Thyroid gland (tissue), 4 donors: ENCODE measurements at regions not wholly inside any gene's neighbourhood (a gene's known extent, or its start where the extent isn't known, plus 50 kb on each side); places are given as distances from the start of the nearest gene placed in this dataset.
"Not testable (repeated sequence)": the region's sequence is repeated elsewhere in the genome, so short reads cannot be mapped to it uniquely, and the experiment has no call there.

ENCODE experiments used
- POLR2A ChIP-seq, 2 donors: fragments of 450-650 bp; IDR thresholded peaks; one replicate each; pipeline ENCODE4 v1.6.1; 2017; ENCODE audit warnings: antibody characterized with exemption in 2 of 2, mild to moderate bottlenecking in 2 of 2, moderate library complexity in 1 of 2
- TF ChIP-seq, protein P1 (sequence below), 6 experiments: fragments of 200-600 bp in 3 of 6; fragments of 450-650 bp in 3 of 6; sonication (generic) in 3 of 6; IDR thresholded peaks; one replicate each; pipeline ENCODE4 v1.5.1; 2016 to 2019; ENCODE audit warnings: antibody characterized with exemption in 6 of 6, mild to moderate bottlenecking in 2 of 6, inconsistent platforms in 1 of 6, moderate library complexity in 1 of 6

DNA sequence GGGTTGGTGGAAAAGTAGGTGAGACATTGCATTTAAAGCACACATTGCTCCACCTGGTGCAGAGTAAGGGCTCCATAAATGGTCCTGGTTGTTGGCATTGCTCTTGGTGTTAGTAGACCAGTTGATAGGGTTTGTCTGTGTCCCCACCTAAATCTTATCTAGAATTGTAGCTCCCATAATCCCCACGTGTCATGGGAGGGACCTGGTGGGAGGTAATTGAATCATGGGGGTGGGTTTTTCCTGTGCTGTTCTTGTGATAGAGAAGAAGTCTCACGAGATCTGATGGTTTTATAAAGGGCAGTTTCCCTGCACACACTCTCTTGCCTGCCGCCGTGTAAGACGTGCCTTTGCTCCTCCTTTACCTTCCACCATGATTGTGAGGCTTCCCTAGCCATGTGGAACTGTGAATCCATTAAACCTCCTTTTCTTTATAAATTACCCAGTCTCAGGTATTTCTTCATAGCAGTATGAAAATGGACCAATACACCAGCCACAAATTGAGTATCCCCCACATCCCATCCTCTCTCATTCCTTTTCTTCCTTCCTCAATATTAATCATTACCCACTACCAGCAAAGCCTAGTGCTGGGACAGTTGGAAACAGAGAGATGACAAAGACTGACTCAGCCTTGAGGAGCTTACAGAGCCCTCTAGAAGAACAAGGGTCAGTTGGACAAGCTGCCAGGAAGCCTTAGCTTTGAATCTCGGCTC lies 285.9 kb upstream of the CRY1 start:
- TF ChIP-seq, protein P1, sequence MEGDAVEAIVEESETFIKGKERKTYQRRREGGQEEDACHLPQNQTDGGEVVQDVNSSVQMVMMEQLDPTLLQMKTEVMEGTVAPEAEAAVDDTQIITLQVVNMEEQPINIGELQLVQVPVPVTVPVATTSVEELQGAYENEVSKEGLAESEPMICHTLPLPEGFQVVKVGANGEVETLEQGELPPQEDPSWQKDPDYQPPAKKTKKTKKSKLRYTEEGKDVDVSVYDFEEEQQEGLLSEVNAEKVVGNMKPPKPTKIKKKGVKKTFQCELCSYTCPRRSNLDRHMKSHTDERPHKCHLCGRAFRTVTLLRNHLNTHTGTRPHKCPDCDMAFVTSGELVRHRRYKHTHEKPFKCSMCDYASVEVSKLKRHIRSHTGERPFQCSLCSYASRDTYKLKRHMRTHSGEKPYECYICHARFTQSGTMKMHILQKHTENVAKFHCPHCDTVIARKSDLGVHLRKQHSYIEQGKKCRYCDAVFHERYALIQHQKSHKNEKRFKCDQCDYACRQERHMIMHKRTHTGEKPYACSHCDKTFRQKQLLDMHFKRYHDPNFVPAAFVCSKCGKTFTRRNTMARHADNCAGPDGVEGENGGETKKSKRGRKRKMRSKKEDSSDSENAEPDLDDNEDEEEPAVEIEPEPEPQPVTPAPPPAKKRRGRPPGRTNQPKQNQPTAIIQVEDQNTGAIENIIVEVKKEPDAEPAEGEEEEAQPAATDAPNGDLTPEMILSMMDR (IDR thresholded peaks at IDR 0.05) = not testable (repeated sequence)
- TF ChIP-seq POLR2A (IDR thresholded peaks at IDR 0.05) = not testable (repeated sequence)
